HepG2 (cell line): ENCODE measurements at regions not wholly inside any gene's neighbourhood (a gene's known extent, or its start where the extent isn't known, plus 50 kb on each side); places are given as distances from the start of the nearest gene placed in this dataset.

Experiments used
- ATAC-seq: fragments of 200-7000 bp; cut with Tn5 transposase; 3 replicates; pipeline ENCODE4 v1.9.1; 2020; ENCODE audit warnings: mild to moderate bottlenecking, moderate library complexity
- BruUV-seq: library from RNA; stranded (reverse); fragments of 400-500 nt; replicated peaks from 2 replicates; lab custom pipeline; 2021; lab: Mats Ljungman, UMichigan
- CTCF ChIA-PET: fragments of 300-600 bp; formaldehyde crosslinking; extraction: SDS; loops from one replicate; lab custom pipeline; 2021; ENCODE audit warnings: low total read pairs, inconsistent platforms, low intra/inter-chr PET ratio; lab: Yijun Ruan, JAX
- POLR2A ChIA-PET: fragments of 350-600 bp; sonication (Branson Sonifier 250); formaldehyde crosslinking; loops from one replicate; lab custom pipeline; 2020; ENCODE audit warnings: antibody characterized with exemption, inconsistent platforms; lab: Yijun Ruan, JAX
- DNase-seq: peaks from one replicate; pipeline ENCODE4 v3.0.0-alpha.2; 2015; ENCODE audit warnings: low spot score
- FAIRE-seq: peaks from 3 replicates; lab custom pipeline; 2011; peaks lifted over from hg19 to GRCh38; lab: Jason Lieb, UNC
- H2AFZ ChIP-seq: one replicate; pipeline ENCODE4 v1.6.1; 2011; ENCODE audit warnings: low read length, inconsistent platforms
- H3K27ac ChIP-seq: fragments of 300-600 bp; 3 replicates; pipeline ENCODE4 v1.8.0; 2011; ENCODE audit warnings: mixed run types, mild to moderate bottlenecking, mixed read lengths, low read length, inconsistent platforms; ENCODE audit not compliant: insufficient read depth; ENCODE audit errors: extremely low read length
- H3K27me3 ChIP-seq, 2 experiments: fragments of 200-600 bp in 1 of 2; 2 replicates in 1 of 2; 3 replicates in 1 of 2; pipeline versions ENCODE4 v1.6.0 to v1.8.0; 2011; ENCODE audit warnings: low read length in 2 of 2, mild to moderate bottlenecking in 2 of 2, moderate library complexity in 2 of 2, inconsistent platforms in 1 of 2; ENCODE audit not compliant: insufficient read depth in 2 of 2, control insufficient read depth in 1 of 2
- H3K36me3 ChIP-seq, 2 experiments: fragments of 200-600 bp in 1 of 2; replicated peaks in 1 of 2; 2 replicates in 1 of 2; 3 replicates in 1 of 2; pipeline versions ENCODE4 v1.5.1 to v1.8.0; 2011; ENCODE audit warnings: low read length in 2 of 2, inconsistent platforms in 1 of 2; ENCODE audit not compliant: insufficient read depth in 2 of 2, control insufficient read depth in 1 of 2
- H3K4me1 ChIP-seq: 2 replicates; pipeline ENCODE4 v1.5.1; 2012; ENCODE audit warnings: low read length, inconsistent platforms; ENCODE audit not compliant: insufficient read depth
- H3K4me2 ChIP-seq: 2 replicates; pipeline ENCODE4 v1.6.0; 2011; ENCODE audit warnings: low read depth, low read length, inconsistent platforms
- H3K4me3 ChIP-seq, 3 experiments: fragments of 200-600 bp in 1 of 3; sonication (generic), shearing (Covaris generic) in 1 of 3; replicated peaks in 1 of 3; 2 replicates each; pipeline ENCODE4 v1.5.1; 2011 to 2016; ENCODE audit warnings: low read length in 3 of 3, inconsistent platforms in 2 of 3, low read depth in 2 of 3, mild to moderate bottlenecking in 2 of 3, control low read depth in 1 of 3, mixed read lengths in 1 of 3; ENCODE audit not compliant: insufficient read depth in 1 of 3
- H3K79me2 ChIP-seq: one replicate; pipeline ENCODE4 v1.6.1; 2011; ENCODE audit warnings: low read length, inconsistent platforms; ENCODE audit not compliant: insufficient read depth
- H3K9ac ChIP-seq: 2 replicates; pipeline ENCODE4 v1.6.0; 2011; ENCODE audit warnings: mild to moderate bottlenecking, low read depth, low read length, inconsistent platforms; ENCODE audit not compliant: insufficient read depth
- H3K9me3 ChIP-seq: 2 replicates; pipeline ENCODE4 v1.5.1; 2012; ENCODE audit warnings: mild to moderate bottlenecking, low read length
- H4K20me1 ChIP-seq: 2 replicates; pipeline ENCODE4 v1.6.0; 2011; ENCODE audit warnings: inconsistent platforms, mild to moderate bottlenecking, low read length, moderate library complexity; ENCODE audit not compliant: insufficient read depth
- CBFB ChIP-seq: sonication (generic); formaldehyde crosslinking; IDR thresholded peaks from 2 replicates; pipeline ENCODE4 v1.4.0; 2020; ENCODE audit warnings: missing genetic modification reagents
- DZIP1 ChIP-seq: sonication (generic); formaldehyde crosslinking; IDR thresholded peaks from 2 replicates; pipeline ENCODE4 v1.5.0; 2020; ENCODE audit warnings: mild to moderate bottlenecking, missing genetic modification reagents
- FOXO4 ChIP-seq: sonication (generic); formaldehyde crosslinking; conservative IDR thresholded peaks from 2 replicates; pipeline ENCODE4 v1.8.1; 2023; ENCODE audit warnings: missing genetic modification reagents
- MAFK ChIP-seq, 2 experiments: IDR thresholded peaks in 1 of 2; conservative IDR thresholded peaks in 1 of 2; 2 replicates each; pipeline ENCODE4 v1.6.1; 2011; ENCODE audit warnings: improper control_type of control experiment in 2 of 2, low read length in 2 of 2
- SAFB2 ChIP-seq: sonication (generic); formaldehyde crosslinking; IDR thresholded peaks from 2 replicates; pipeline ENCODE4 v1.5.1; 2020; ENCODE audit warnings: missing genetic modification reagents, low read depth, mild to moderate bottlenecking, borderline replicate concordance
- SALL1 ChIP-seq: sonication (generic); formaldehyde crosslinking; IDR thresholded peaks from 2 replicates; pipeline ENCODE4 v1.8.0; 2022; ENCODE audit warnings: mild to moderate bottlenecking, missing genetic modification reagents
- SP2 ChIP-seq: sonication (generic); formaldehyde crosslinking; IDR thresholded peaks from 2 replicates; pipeline ENCODE4 v1.5.1; 2020; ENCODE audit warnings: mild to moderate bottlenecking, missing genetic modification reagents
- TEAD3 ChIP-seq: optimal IDR thresholded peaks from 2 replicates; pipeline ENCODE3; 2016; ENCODE audit warnings: borderline replicate concordance
- TERF1 ChIP-seq: sonication (generic); formaldehyde crosslinking; IDR thresholded peaks from 2 replicates; pipeline ENCODE4 v1.8.0; 2022; ENCODE audit warnings: mild to moderate bottlenecking, missing genetic modification reagents, moderate library complexity
- ZFP82 ChIP-seq: sonication (generic); formaldehyde crosslinking; IDR thresholded peaks from 2 replicates; pipeline ENCODE4 v1.5.1; 2020; ENCODE audit warnings: mild to moderate bottlenecking, missing genetic modification reagents, borderline replicate concordance
- ZFP91 ChIP-seq: sonication (generic); formaldehyde crosslinking; IDR thresholded peaks from 2 replicates; pipeline ENCODE4 v1.9.0; 2022; ENCODE audit warnings: missing genetic modification reagents, mild to moderate bottlenecking, borderline replicate concordance
- ZNF326 ChIP-seq: sonication (generic); formaldehyde crosslinking; IDR thresholded peaks from 2 replicates; pipeline ENCODE4 v1.4.0; 2020; ENCODE audit warnings: missing genetic modification reagents, borderline replicate concordance
- ZNF354B ChIP-seq: sonication (generic); formaldehyde crosslinking; IDR thresholded peaks from 2 replicates; pipeline ENCODE4 v1.8.0; 2022; ENCODE audit warnings: mild to moderate bottlenecking, missing genetic modification reagents
- ZNF562 ChIP-seq: sonication (generic); formaldehyde crosslinking; IDR thresholded peaks from 2 replicates; pipeline ENCODE4 v1.8.0; 2022; ENCODE audit warnings: missing genetic modification reagents, borderline replicate concordance
- ZNF703 ChIP-seq: sonication (generic); formaldehyde crosslinking; IDR thresholded peaks from 2 replicates; pipeline ENCODE4 v1.5.1; 2020; ENCODE audit warnings: missing genetic modification reagents, mild to moderate bottlenecking, moderate library complexity, borderline replicate concordance
- WGBS: methylation state at CpG from one replicate; pipeline ENCODE4 v1.1.6; 2017; ENCODE audit warnings: low lambda C conversion rate; 5-methylcytosine and 5-hydroxymethylcytosine counted together
- in situ Hi-C: cut with HindIII; loops from 2 replicates; pipeline ENCODE4 v1.10.0; 2017; ENCODE audit warnings: low pct_unique_long_range_greater_than_20kb; ENCODE audit not compliant: extremely low pct_ligation_motif_present
- intact Hi-C: fragments of 100-400 bp; cut with micrococcal nuclease; formaldehyde crosslinking; loops from one replicate; pipeline ENCODE4 v1.10.0; 2022; ENCODE audit not compliant: unreplicated experiment

- TF ChIP-seq DZIP1 (CRISPR knock-in tag) (no peak), TEAD3 (no peak), ZNF562 (CRISPR knock-in tag) (no peak), ZNF326 (CRISPR knock-in tag) (no peak), ZNF354B (no peak), ZFP82 (CRISPR knock-in tag) (no peak)
- TF ChIP-seq, all 625 proteins: peak for 0
Measured at GRCh38 chr3:24958271-24958670, 463.6 kb upstream of the THRB start (continued).

- ChIA-PET POLR2A (no interaction called here), CTCF (no interaction called here)
- Histone ChIP-seq H3K36me3 (no peaks in the 10 kb centered on the region), H3K79me2 (no peaks in the 10 kb centered on the region), H3K27me3 (0 out of 5 replicates have a peak, but pooled peaks cover 0 to 3% of the 10 kb centered on the region in 2 experiments), H3K4me3 (no peak overlapping the region), H4K20me1 (0 out of 2 replicates have a peak, but pooled peaks cover 2% of the 10 kb centered on the region), H3K4me2 (no peak overlapping the region), H3K4me1 (no peaks in the 10 kb centered on the region), H2AFZ (no peak overlapping the region), H3K9me3 (no peaks in the 10 kb centered on the region), H3K27ac (no peak overlapping the region), H3K9ac (no peak overlapping the region)
- BruUV-seq, result no TSS peak
- in situ Hi-C loops, result no loop called here
- intact Hi-C loops, result no loop called here
- FAIRE-seq (no peak), DNase-seq (no peak), ATAC-seq (no peak)
- 29% methylated on average over 3 of the region's 5 CpGs for whole genome bisulfite sequencing
- TF ChIP-seq FOXO4 (CRISPR knock-in tag) (no peak), ZFP91 (CRISPR knock-in tag) (no peak), CBFB (CRISPR knock-in tag) (no peak), SAFB2 (CRISPR knock-in tag) (no peak), TERF1 (CRISPR knock-in tag) (no peak), ZNF703 (CRISPR knock-in tag) (no peak), SALL1 (CRISPR knock-in tag) (no peak), MAFK (conservative IDR thresholded peaks at IDR 0.05 in 1 of 2, IDR thresholded peaks at IDR 0.05 in 1 of 2; ENCODE audit: low read length in 2 of 2) (no peak), SP2 (no peak)
Measured at GRCh38 chr3:24958910-24959447, 464.3 kb upstream of the THRB start.
